Parathyroid adenoma (tissue), 2 donors: ENCODE measurements at regions not wholly inside any gene's neighbourhood (a gene's known extent, or its start where the extent isn't known, plus 50 kb on each side); places are given as distances from the start of the nearest gene placed in this dataset.

Experiments
- H2AFZ ChIP-seq: fragments of 300-600 bp; sonication (generic); one replicate; pipeline ENCODE4 v1.7.0; 2017; ENCODE audit warnings: antibody characterized with exemption, mild to moderate bottlenecking
- H3K27ac ChIP-seq: fragments of 300-600 bp; sonication (generic); one replicate; pipeline ENCODE4 v1.7.0; 2017
- H3K27me3 ChIP-seq: fragments of 300-600 bp; sonication (generic); one replicate; pipeline ENCODE4 v1.7.0; 2017; ENCODE audit warnings: low read length; ENCODE audit not compliant: control insufficient read depth, insufficient read depth
- H3K36me3 ChIP-seq: fragments of 300-600 bp; sonication (generic); one replicate; pipeline ENCODE4 v1.7.0; 2017; ENCODE audit warnings: low read length; ENCODE audit not compliant: control insufficient read depth, insufficient read depth
- H3K4me1 ChIP-seq: fragments of 300-600 bp; sonication (generic); one replicate; pipeline ENCODE4 v1.7.0; 2017; ENCODE audit warnings: control low read depth
- H3K4me2 ChIP-seq: fragments of 300-600 bp; sonication (generic); one replicate; pipeline ENCODE4 v1.7.0; 2017; ENCODE audit warnings: low read length
- H3K4me3 ChIP-seq: fragments of 300-600 bp; sonication (generic); one replicate; pipeline ENCODE4 v1.7.0; 2017; ENCODE audit warnings: low read depth, low read length
- H3K79me2 ChIP-seq: fragments of 300-600 bp; sonication (generic); one replicate; pipeline ENCODE4 v1.7.0; 2017; ENCODE audit warnings: control low read depth
- H3K9ac ChIP-seq: fragments of 300-600 bp; sonication (generic); one replicate; pipeline ENCODE4 v1.7.0; 2017; ENCODE audit warnings: mild to moderate bottlenecking
- H3K9me3 ChIP-seq: fragments of 300-600 bp; sonication (generic); one replicate; pipeline ENCODE4 v1.7.0; 2017; ENCODE audit warnings: low read length; ENCODE audit not compliant: control insufficient read depth
- CTCF ChIP-seq: fragments of 300-600 bp; sonication (generic); IDR thresholded peaks from one replicate; pipeline ENCODE4 v1.7.0; 2017; ENCODE audit warnings: antibody characterized with exemption, mild to moderate bottlenecking
- donor health status: primary hyperparathyroidism.

GRCh38 chr22:48240935-48241230 lies 1478.4 kb downstream of the TBC1D22A start:
- Histone ChIP-seq H3K79me2 (no peaks in the 10 kb centered on the region), H2AFZ (no peak overlapping the region), H3K36me3 (no peaks in the 10 kb centered on the region), H3K9me3 (no peaks in the 10 kb centered on the region), H3K4me2 (no peak overlapping the region), H3K9ac (no peak overlapping the region), H3K27ac (no peak overlapping the region), H3K4me1 (no peaks in the 10 kb centered on the region), H3K27me3 (no peaks in the 10 kb centered on the region), H3K4me3 (no peak overlapping the region)
- no peak for TF ChIP-seq CTCF

GRCh38 chr22:48240148-48240934 lies 1477.9 kb downstream of the TBC1D22A start:
- no peak overlapping the region for H3K4me3 ChIP-seq
- no peak overlapping the region for H3K9ac ChIP-seq
- H3K4me1 ChIP-seq, result no peaks in the 10 kb centered on the region
- no peak overlapping the region for H2AFZ ChIP-seq
- no peaks in the 10 kb centered on the region for H3K27me3 ChIP-seq
- no peak overlapping the region for H3K27ac ChIP-seq
- H3K9me3 ChIP-seq, result no peaks in the 10 kb centered on the region
- no peaks in the 10 kb centered on the region for H3K79me2 ChIP-seq
- no peaks in the 10 kb centered on the region for H3K36me3 ChIP-seq
- no peak overlapping the region for H3K4me2 ChIP-seq
- TF ChIP-seq CTCF, result no peak

GRCh38 chr22:48239461-48240147 lies 1477.2 kb downstream of the TBC1D22A start:
- H3K4me1 ChIP-seq, result no peaks in the 10 kb centered on the region
- H3K4me3 ChIP-seq, result no peak overlapping the region
- no peak overlapping the region for H3K27ac ChIP-seq
- H3K36me3 ChIP-seq, result no peaks in the 10 kb centered on the region
- no peaks in the 10 kb centered on the region for H3K9me3 ChIP-seq
- no peaks in the 10 kb centered on the region for H3K79me2 ChIP-seq
- TF ChIP-seq CTCF, result no peak
- H3K4me2 ChIP-seq, result no peak overlapping the region
- H3K9ac ChIP-seq, result no peak overlapping the region
- no peak overlapping the region for H2AFZ ChIP-seq
- H3K27me3 ChIP-seq, result no peaks in the 10 kb centered on the region

GRCh38 chr22:48238966-48239365 lies 1476.5 kb downstream of the TBC1D22A start:
- no peaks in the 10 kb centered on the region for H3K9me3 ChIP-seq
- H2AFZ ChIP-seq, result no peak overlapping the region
- H3K79me2 ChIP-seq, result no peaks in the 10 kb centered on the region
- no peaks in the 10 kb centered on the region for H3K36me3 ChIP-seq
- H3K27me3 ChIP-seq, result no peaks in the 10 kb centered on the region
- no peak overlapping the region for H3K4me3 ChIP-seq
- H3K9ac ChIP-seq, result no peak overlapping the region
- H3K27ac ChIP-seq, result no peak overlapping the region
- H3K4me2 ChIP-seq, result no peak overlapping the region
- TF ChIP-seq CTCF, result no peak
- H3K4me1 ChIP-seq, result no peaks in the 10 kb centered on the region
